Esophagus squamous epithelium (tissue), 4 donors: ENCODE measurements at regions not wholly inside any gene's neighbourhood (a gene's known extent, or its start where the extent isn't known, plus 50 kb on each side); places are given as distances from the start of the nearest gene placed in this dataset.

Experiments used
- POLR2A ChIP-seq, 4 donors: fragments of 450-650 bp; IDR thresholded peaks; one replicate each; pipeline ENCODE4 v1.6.1; 2017; ENCODE audit warnings: antibody characterized with exemption in 4 of 4, mild to moderate bottlenecking in 4 of 4, moderate library complexity in 3 of 4
- TF ChIP-seq, protein P1 (sequence below), 6 experiments: fragments of 450-650 bp in 4 of 6; fragments of 200-600 bp in 2 of 6; sonication (generic) in 2 of 6; IDR thresholded peaks; one replicate each; pipeline ENCODE4 v1.5.1; 2016 to 2019; ENCODE audit warnings: antibody characterized with exemption in 6 of 6, mild to moderate bottlenecking in 4 of 6, moderate library complexity in 4 of 6

DNA sequence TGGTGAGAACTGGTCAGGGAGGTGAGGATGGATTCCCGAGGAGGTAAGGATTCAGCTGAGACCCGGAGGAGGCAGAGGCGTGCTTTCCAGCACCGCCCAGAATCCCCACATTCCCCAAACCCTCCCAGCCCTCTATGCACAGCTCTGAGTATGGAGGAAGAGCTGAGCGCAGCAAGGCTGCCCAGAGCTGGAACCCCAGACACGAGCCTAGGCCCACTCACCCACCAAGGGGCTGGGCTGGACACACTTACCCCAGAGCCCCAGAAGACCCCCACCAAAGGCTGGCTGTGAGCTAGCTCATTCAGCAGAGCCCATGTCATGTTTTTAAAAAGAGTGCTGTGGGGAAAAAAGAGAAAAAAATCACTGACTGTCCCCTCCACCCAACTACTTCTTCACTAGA, 271.5 kb downstream of the XXYLT1 start:
- TF ChIP-seq, protein P1, sequence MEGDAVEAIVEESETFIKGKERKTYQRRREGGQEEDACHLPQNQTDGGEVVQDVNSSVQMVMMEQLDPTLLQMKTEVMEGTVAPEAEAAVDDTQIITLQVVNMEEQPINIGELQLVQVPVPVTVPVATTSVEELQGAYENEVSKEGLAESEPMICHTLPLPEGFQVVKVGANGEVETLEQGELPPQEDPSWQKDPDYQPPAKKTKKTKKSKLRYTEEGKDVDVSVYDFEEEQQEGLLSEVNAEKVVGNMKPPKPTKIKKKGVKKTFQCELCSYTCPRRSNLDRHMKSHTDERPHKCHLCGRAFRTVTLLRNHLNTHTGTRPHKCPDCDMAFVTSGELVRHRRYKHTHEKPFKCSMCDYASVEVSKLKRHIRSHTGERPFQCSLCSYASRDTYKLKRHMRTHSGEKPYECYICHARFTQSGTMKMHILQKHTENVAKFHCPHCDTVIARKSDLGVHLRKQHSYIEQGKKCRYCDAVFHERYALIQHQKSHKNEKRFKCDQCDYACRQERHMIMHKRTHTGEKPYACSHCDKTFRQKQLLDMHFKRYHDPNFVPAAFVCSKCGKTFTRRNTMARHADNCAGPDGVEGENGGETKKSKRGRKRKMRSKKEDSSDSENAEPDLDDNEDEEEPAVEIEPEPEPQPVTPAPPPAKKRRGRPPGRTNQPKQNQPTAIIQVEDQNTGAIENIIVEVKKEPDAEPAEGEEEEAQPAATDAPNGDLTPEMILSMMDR (IDR thresholded peaks at IDR 0.05), result no peak
- TF ChIP-seq POLR2A (IDR thresholded peaks at IDR 0.05), result no peak
